ENCODE measurements at regions not wholly inside any gene's neighbourhood (a gene's known extent, or its start where the extent isn't known, plus 50 kb on each side); places are given as distances from the start of the nearest gene placed in this dataset.
"Not testable (repeated sequence)": the region's sequence is repeated elsewhere in the genome, so short reads cannot be mapped to it uniquely, and the experiment has no call there.

- TF ChIP-seq CTCF (conservative IDR thresholded peaks at IDR 0.05; ENCODE audit: low read length); EZH2phosphoT487 (IDR thresholded peaks at IDR 0.05; ENCODE audit: borderline replicate concordance): not testable (repeated sequence)
Observed at GRCh38 chr21:36267828-36268227, 52.2 kb upstream of the MORC3 start.
